COLO829 (cell line): ENCODE measurements at regions not wholly inside any gene's neighbourhood (a gene's known extent, or its start where the extent isn't known, plus 50 kb on each side); places are given as distances from the start of the nearest gene placed in this dataset.

Experiments
- DNase-seq: peaks from one replicate; pipeline ENCODE4 v3.0.0; 2012; ENCODE audit warnings: low spot score

DNA sequence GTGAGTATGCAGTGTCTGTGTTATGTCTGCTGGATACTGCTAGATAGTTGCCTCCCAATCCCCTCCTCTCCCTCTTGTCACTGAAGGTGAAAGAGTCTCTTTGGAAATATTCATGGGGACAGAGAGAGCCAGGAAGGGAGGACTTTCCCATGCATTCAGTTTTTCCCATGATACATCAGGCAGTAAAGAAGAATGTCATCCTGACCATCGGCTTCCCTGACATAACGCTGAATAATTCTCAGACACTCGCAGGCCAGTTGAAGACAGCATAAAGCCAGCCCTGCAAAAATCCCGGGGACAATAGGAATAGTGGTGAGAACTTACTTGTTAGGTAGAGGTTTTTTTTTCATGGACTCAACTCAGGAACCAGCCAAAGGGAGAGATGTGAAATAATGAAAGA is 58.1 kb downstream of the KLF4 start:
- DNase-seq, result no peak

DNA sequence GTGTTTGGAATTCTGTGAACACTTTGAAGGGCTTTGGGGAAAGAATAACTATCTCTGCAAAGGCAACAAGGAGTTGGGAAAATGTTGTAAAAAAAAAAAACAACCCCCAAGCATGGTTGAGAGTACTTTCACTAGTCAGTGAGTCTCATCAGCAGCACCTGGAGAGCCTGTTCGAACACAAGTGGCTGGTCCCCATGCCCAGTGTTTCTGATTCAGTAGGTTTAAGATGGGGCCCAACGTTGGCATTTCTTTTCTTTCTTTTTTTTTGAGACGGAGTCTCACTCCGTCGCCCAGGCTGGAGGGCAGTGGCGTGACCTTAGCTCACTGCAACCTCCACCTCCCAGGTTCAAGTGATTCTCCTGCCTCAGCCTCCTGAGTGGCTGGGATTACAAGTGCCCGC is 59.5 kb downstream of the KLF4 start:
- DNase-seq, result no peak

- no peak for DNase-seq
Measured at GRCh38 chr9:107426126-107426525, 63.4 kb downstream of the KLF4 start.

DNA sequence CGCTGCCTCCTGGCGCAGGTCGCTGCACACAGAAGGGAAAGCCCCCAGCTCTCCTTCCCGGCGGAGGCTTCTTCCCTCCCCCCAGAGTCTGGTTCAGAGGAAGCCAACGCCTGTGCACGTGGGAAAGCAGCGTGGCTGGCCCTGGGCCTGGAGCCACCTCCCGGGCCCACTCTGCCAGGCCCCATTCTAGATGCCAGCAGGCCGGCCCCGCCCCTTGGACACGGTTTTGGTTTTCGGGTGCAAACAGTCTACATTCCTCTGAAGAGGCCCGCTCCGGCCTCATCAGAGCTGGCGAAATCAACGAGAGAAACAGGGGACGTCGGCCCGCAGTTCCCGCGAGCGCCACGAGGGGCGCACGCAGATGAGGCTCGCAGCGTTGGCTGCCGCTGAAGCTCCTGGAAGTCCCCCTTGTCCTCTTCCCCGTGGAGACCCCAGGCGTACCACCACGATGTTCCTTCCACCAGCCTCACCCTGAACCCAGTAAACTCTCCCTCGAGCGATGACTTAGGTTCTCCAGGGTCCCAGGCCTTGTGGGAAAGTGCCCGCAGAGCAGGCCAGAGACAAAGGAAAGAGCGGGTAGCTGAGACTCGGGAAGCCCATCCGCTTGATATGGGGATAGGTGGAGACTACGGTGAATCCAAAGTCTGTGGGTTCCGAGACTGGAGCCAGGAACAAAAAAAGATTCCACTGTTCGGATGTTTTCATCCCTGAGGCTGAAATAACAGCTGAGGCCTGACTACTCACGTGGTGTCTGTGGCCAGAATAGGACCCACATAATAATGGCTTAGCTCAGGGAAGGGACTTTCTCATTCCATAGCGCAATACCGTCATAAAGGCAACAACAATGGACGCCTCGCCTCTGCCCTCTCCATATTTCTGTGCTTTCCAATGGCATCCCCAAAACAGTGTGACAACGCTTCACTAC is 64.2 kb downstream of the KLF4 start:
- no peak for DNase-seq

DNA sequence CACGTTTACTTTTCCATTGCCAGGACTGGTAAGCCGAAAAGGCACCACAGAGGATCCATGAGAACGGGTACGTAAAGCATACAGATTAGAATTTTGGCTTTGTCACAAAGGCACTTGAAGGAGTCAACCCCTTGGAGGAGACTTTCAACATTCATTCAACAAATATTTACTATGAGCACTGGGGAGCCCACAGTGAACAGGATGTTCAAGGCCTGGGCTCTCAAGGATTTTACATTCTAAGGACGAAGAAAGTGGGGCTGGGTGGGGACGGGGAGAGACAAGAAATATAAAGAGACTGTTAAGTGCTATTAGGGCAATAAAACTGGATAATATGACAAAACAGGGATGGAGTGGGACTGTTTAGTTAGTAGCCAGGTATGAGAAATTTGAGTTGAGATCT is 66.0 kb downstream of the KLF4 start:
- no peak for DNase-seq

GRCh38 chr9:107422189-107423185 is 67.1 kb downstream of the KLF4 start:
- peak; percentile 79 for DNase-seq

- DNase-seq, result no peak
Measured at GRCh38 chr9:107410420-107410819, 79.1 kb downstream of the KLF4 start.

GRCh38 chr9:107409581-107410389 is 79.8 kb downstream of the KLF4 start:
- no peak for DNase-seq

- DNase-seq, result no peak
Measured at GRCh38 chr9:107407675-107408074, 81.9 kb downstream of the KLF4 start.

DNA sequence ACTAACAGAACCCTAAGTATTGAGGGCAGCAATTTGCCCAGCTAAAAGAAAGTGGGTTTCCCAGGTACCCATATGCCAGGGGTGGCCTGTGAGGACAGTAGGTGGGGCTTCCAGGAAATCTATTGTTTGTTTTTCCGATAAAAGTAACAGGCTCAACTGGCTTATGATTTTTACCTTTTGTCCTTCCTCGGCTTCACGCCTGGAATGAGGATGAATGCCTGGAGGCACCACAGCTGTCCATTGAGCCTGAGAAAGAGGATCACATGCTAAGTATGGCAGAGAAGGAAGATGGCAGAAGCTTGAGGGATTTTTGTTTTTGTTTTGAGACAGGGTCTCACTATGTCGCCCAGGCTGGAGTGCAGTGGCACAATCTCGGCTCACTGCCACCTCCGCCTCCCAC is 84.1 kb downstream of the KLF4 start:
- DNase-seq, result no peak

DNA sequence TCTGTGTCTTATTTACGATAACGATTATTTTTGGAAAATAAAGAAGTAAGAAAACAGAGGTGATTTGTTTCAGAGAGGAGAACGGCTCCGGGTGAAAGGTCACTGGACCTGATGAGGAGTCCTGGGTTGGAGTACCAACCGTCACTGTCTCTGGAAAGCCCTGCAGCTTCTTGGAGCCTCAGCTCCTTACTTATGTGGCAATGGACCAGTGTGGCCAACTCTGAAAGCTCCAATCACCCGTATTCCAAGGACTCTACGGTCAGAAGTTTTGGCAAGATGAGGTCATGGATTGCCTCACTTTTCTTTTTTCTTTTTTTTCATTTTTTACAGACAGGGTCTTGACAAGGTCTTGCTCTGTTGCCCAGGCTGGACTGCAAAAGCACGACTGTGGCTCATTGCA is 84.8 kb downstream of the KLF4 start:
- DNase-seq, result no peak

- DNase-seq, result no peak
Measured at GRCh38 chr9:107404161-107404560, 85.4 kb downstream of the KLF4 start.

DNA sequence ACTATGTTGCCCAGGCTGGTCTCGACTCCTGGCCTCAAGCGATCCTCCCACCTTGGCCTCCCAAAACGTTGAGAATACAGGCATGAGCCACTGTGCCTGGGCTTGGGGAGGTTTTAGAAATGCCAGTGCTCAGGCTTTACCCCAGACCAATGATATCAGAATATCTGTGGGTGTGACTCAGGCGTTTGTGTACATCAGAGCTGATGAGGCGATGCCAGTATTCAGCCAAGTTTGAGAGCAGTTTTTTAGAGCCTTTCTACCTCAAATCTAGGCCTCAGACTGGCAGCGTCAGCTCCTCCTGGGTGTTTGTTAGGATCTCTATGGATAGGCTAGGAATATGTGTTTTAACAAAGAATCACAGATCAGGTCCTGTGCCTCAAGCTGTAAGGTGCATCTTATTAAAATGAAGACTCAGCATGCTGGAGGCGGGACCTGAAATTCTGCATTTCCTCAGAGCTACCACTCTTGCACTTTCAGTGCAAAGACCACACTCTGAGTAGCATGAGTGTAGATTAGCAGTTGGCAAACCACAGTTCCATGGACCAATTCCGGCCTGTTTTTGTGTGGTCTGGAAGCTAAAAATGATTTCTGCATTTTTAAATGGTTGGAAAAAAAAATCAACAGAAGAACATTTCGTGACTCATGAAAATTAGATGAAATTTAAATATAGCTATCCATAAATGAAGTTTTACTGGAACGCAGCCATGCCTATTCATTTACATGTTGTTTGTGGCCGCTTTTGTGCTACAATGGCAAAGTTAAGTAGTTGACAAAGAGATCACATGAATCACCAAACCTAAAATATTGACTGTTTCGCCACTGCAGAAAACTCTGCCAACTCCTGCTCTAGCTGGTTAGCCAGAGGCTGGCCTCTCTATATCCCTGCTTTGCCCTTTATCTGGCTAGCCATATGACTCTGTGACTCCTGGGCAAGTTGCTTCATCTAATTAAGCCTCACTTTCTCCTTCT is 92.2 kb downstream of the KLF4 start:
- no peak for DNase-seq

- no peak for DNase-seq
Measured at GRCh38 chr9:107394264-107394663, 95.3 kb downstream of the KLF4 start.

DNA sequence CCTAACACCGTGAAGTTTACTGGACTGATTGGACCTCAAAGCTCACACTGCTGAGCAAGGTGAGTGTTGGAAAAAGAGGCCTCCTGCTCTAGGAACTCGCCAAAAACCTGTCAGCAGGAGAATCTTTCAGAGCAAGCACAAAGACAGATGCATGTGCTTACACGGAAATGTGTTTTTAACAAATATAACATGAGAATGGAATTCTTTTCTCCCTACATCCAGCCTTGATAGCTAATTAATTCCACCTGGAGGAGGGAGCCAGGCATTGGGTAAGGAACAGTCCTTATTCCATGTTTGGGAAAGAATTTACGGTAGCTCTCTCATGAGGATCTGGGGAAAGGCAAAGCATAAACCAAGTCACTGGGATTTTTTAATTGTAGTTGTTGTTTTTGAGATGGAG is 98.8 kb downstream of the KLF4 start:
- no peak for DNase-seq

DNA sequence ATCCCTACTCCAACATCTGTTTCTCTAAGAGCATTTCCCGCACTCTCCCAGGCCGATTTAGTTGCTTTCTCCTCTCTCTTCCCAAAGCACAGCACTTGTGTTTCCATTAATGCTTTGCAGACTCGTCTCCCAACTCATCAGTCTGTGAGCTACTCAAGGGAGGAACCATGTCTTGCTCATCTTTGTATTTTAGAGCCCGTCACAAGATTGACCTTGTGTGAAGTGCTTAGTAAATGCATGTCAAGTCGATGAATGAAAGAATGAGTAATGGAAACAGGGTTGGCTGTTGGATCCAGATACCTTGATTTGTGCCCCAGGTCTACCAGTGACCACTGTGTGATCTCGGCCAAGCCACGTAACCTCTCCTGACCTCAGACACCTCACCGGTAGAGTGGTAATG is 99.3 kb downstream of the KLF4 start:
- DNase-seq, result no peak

GRCh38 chr9:107389617-107390071 is 99.9 kb downstream of the KLF4 start:
- DNase-seq, result no peak

DNA sequence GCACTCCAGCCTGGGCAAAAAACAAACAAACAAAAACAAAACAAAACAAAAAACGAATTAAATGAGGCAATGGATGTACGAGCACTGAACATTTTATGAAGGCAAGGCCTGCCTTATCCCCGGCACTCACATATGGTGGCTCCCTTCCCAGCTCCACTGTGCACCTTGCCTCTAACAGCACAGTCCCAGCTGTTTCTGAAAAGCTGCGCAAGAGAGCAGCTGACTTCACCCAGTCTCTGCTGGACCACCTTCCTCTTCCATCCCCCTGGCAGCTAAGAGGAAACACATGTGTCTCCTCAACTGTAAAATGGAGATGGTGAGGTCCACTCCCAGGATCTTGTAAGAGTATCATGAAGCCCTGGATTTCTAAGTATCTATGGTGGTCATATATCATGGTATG is 100.7 kb downstream of the KLF4 start:
- no peak for DNase-seq

DNA sequence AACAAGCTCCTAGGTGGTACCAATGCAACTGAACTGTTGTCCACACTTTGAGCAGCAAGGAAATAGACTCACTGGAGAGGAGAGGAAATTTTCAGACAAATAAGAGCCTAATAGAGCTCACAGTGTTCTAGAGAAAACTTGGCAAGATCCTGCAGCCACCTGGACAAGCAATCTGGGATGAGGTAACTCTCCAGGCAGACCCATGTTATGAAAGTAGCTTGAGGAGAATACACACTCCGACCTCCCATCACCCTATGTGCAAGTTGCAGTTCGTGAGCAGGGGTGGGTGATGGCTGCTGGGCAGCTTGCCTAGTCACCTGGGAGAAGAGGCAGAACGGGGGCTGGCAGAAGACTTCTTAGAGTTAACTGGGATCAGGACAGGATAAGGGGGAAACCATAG is 102.2 kb downstream of the KLF4 start:
- DNase-seq, result no peak

GRCh38 chr9:107386396-107386795 is 103.2 kb downstream of the KLF4 start:
- no peak for DNase-seq
